ENCODE measurements at regions not wholly inside any gene's neighbourhood (a gene's known extent, or its start where the extent isn't known, plus 50 kb on each side); places are given as distances from the start of the nearest gene placed in this dataset.

DNA sequence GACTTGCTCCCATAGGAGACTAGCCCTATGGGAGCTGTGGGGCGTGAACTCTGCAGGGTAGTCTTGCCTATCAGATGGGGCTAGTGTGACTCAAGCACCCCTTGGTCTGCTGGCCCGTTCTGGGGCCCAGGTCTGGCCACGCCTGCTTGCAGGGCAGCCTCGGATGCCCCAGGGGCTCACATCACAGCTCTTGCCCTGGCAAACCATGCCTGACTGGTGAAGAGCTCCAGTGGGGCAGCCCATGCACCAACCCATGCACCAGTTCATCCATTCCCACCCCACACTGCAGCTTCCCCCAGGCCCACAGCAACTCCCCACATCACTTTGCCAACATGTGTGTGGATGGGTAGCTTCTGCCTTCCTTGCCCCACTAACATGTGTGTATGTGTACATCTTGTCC lies 93.9 kb upstream of the PRLR start:
- TF ChIP-seq POLR2AphosphoS5 (IDR thresholded peaks at IDR 0.05; ENCODE audit: low read depth, low read length), result no peak
- TF ChIP-seq POLR2A (IDR thresholded peaks at IDR 0.05; ENCODE audit: borderline replicate concordance, extremely low read depth, insufficient read depth, insufficient read length), result no peak
- TF ChIP-seq CEBPB (IDR thresholded peaks at IDR 0.05; ENCODE audit: low read depth), result no peak
- TF ChIP-seq, protein P1, sequence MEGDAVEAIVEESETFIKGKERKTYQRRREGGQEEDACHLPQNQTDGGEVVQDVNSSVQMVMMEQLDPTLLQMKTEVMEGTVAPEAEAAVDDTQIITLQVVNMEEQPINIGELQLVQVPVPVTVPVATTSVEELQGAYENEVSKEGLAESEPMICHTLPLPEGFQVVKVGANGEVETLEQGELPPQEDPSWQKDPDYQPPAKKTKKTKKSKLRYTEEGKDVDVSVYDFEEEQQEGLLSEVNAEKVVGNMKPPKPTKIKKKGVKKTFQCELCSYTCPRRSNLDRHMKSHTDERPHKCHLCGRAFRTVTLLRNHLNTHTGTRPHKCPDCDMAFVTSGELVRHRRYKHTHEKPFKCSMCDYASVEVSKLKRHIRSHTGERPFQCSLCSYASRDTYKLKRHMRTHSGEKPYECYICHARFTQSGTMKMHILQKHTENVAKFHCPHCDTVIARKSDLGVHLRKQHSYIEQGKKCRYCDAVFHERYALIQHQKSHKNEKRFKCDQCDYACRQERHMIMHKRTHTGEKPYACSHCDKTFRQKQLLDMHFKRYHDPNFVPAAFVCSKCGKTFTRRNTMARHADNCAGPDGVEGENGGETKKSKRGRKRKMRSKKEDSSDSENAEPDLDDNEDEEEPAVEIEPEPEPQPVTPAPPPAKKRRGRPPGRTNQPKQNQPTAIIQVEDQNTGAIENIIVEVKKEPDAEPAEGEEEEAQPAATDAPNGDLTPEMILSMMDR (IDR thresholded peaks at IDR 0.05 in 2 of 3, conservative IDR thresholded peaks at IDR 0.05 in 1 of 3; ENCODE audit: borderline replicate concordance in 1 of 3, insufficient read depth in 1 of 3, low read depth in 2 of 3, low read length in 2 of 3), result no peak

Measured in HCT116 (cell line).